Naive thymus-derived CD4-positive, alpha-beta T cell (primary cell): ENCODE measurements at regions not wholly inside any gene's neighbourhood (a gene's known extent, or its start where the extent isn't known, plus 50 kb on each side); places are given as distances from the start of the nearest gene placed in this dataset.

Source experiments
- ATAC-seq: fragments of 150-1000 bp; cut with Tn5 transposase; 2 replicates; pipeline ENCODE4 v1.10.0; 2021; ENCODE audit warnings: mild to moderate bottlenecking, moderate library complexity
- CTCF ChIA-PET: fragments of 350-600 bp; sonication (Branson Sonifier 250); formaldehyde crosslinking; loops from one replicate; lab custom pipeline; 2021; ENCODE audit warnings: antibody characterized with exemption; lab: Charles Lee
- POLR2A ChIA-PET: fragments of 350-600 bp; sonication (Branson Sonifier 250); formaldehyde crosslinking; loops from one replicate; lab custom pipeline; 2021; ENCODE audit warnings: antibody characterized with exemption, inconsistent platforms; lab: Charles Lee
- DNase-seq, 9 donors: peaks; one replicate each; pipeline versions ENCODE4 v3.0.0 to v3.0.0-alpha.2; 2020 to 2022; ENCODE audit warnings: mixed read lengths in 1 of 9
- H3K27ac ChIP-seq: one replicate; pipeline ENCODE4 v1.7.0; 2013; ENCODE audit warnings: mild to moderate bottlenecking, low read depth, low read length, moderate library complexity
- H3K27me3 ChIP-seq, 2 donors: one replicate each; pipeline ENCODE4 v1.7.0; 2013; ENCODE audit warnings: low read length in 2 of 2, mild to moderate bottlenecking in 2 of 2, moderate library complexity in 2 of 2; ENCODE audit not compliant: control insufficient read depth in 2 of 2, insufficient read depth in 2 of 2
- H3K36me3 ChIP-seq, 3 experiments: 1 replicate in 2 of 3; 2 replicates in 1 of 3; pipeline ENCODE4 v1.7.0; 2013; ENCODE audit warnings: low read length in 3 of 3, mild to moderate bottlenecking in 3 of 3, moderate library complexity in 1 of 3; ENCODE audit not compliant: insufficient read depth in 3 of 3, control insufficient read depth in 2 of 3
- H3K4me1 ChIP-seq, 2 donors: one replicate each; pipeline ENCODE4 v1.7.0; 2013; ENCODE audit warnings: low read length in 2 of 2, mild to moderate bottlenecking in 2 of 2, moderate library complexity in 1 of 2; ENCODE audit not compliant: control insufficient read depth in 2 of 2, insufficient read depth in 2 of 2
- H3K4me3 ChIP-seq: 2 replicates; pipeline ENCODE4 v1.7.0; 2013; ENCODE audit warnings: mild to moderate bottlenecking, low read length
- H3K9me3 ChIP-seq, 3 experiments: 1 replicate in 2 of 3; 2 replicates in 1 of 3; pipeline ENCODE4 v1.7.0; 2013; ENCODE audit warnings: low read length in 3 of 3; ENCODE audit not compliant: control insufficient read depth in 2 of 3
- H3K27ac Mint-ChIP-seq, 9 donors: one replicate each; pipeline ENCODE4 v1.8.0; 2020 to 2022; ENCODE audit warnings: mixed read lengths in 9 of 9, mild to moderate bottlenecking in 8 of 9, moderate library complexity in 5 of 9, inconsistent platforms in 2 of 9
- H3K27me3 Mint-ChIP-seq, 5 donors: one replicate each; pipeline ENCODE4 v1.8.0; 2021 to 2022; ENCODE audit warnings: mixed read lengths in 5 of 5, mild to moderate bottlenecking in 1 of 5
- H3K36me3 Mint-ChIP-seq, 5 donors: one replicate each; pipeline ENCODE4 v1.8.0; 2020 to 2022; ENCODE audit warnings: mixed read lengths in 5 of 5, mild to moderate bottlenecking in 3 of 5, inconsistent platforms in 1 of 5
- H3K4me1 Mint-ChIP-seq, 7 donors: one replicate each; pipeline ENCODE4 v1.8.0; 2020 to 2022; ENCODE audit warnings: mixed read lengths in 7 of 7, mild to moderate bottlenecking in 3 of 7, inconsistent platforms in 1 of 7
- H3K4me3 Mint-ChIP-seq, 10 donors: one replicate each; pipeline ENCODE4 v1.8.0; 2020 to 2022; ENCODE audit warnings: mild to moderate bottlenecking in 10 of 10, mixed read lengths in 10 of 10, moderate library complexity in 6 of 10, inconsistent platforms in 2 of 10
- H3K9me3 Mint-ChIP-seq, 11 donors: one replicate each; pipeline ENCODE4 v1.8.0; 2020 to 2022; ENCODE audit warnings: mixed read lengths in 11 of 11, mild to moderate bottlenecking in 4 of 11, inconsistent platforms in 1 of 11, moderate library complexity in 1 of 11
- intact Hi-C, 2 donors: fragments of 100-400 bp; cut with micrococcal nuclease; formaldehyde crosslinking; loops; one replicate each; pipeline ENCODE4 v1.15.1; 2023

GRCh38 chr10:61356354-61356753 is 96.8 kb downstream of the TMEM26 start:
- Mint-ChIP-seq H3K27me3 (peaks cover 0 to 16% (median 4%) of the 10 kb centered on the region in 5 donors), H3K27ac (no peak overlapping the region), H3K4me1 (no peaks in the 10 kb centered on the region), H3K36me3 (no peaks in the 10 kb centered on the region), H3K4me3 (no peak overlapping the region), H3K9me3 (no peaks in the 10 kb centered on the region)
- CTCF ChIA-PET = no interaction called here
- DNase-seq (no peak), ATAC-seq (no peak)
- intact Hi-C loops = no loop called here
- no peaks in the 10 kb centered on the region for H3K36me3 ChIP-seq
- no peak overlapping the region for H3K4me3 ChIP-seq
- no peak overlapping the region for H3K27ac ChIP-seq
- H3K4me1 ChIP-seq = no peaks in the 10 kb centered on the region
- H3K9me3 ChIP-seq = no peaks in the 10 kb centered on the region
- POLR2A ChIA-PET = no interaction called here
- no peaks in the 10 kb centered on the region for H3K27me3 ChIP-seq

GRCh38 chr10:61355211-61355610 is 98.0 kb downstream of the TMEM26 start:
- no peak overlapping the region for H3K4me3 Mint-ChIP-seq
- Histone ChIP-seq H3K9me3 (no peaks in the 10 kb centered on the region), H3K4me1 (no peaks in the 10 kb centered on the region), H3K4me3 (no peak overlapping the region), H3K27me3 (no peaks in the 10 kb centered on the region), H3K36me3 (no peaks in the 10 kb centered on the region), H3K27ac (no peak overlapping the region)
- H3K9me3 Mint-ChIP-seq = no peaks in the 10 kb centered on the region
- POLR2A ChIA-PET = no interaction called here
- no peaks in the 10 kb centered on the region for H3K36me3 Mint-ChIP-seq
- peaks cover 0 to 18% (median 4%) of the 10 kb centered on the region in 5 donors for H3K27me3 Mint-ChIP-seq
- H3K4me1 Mint-ChIP-seq = no peaks in the 10 kb centered on the region
- DNase-seq (no peak), ATAC-seq (no peak)
- intact Hi-C loops = no loop called here
- CTCF ChIA-PET = no interaction called here
- H3K27ac Mint-ChIP-seq = no peak overlapping the region

GRCh38 chr10:61354401-61354975 is 98.7 kb downstream of the TMEM26 start:
- DNase-seq (no peak), ATAC-seq (no peak)
- Histone ChIP-seq H3K36me3 (no peaks in the 10 kb centered on the region), H3K4me1 (no peaks in the 10 kb centered on the region), H3K27me3 (no peaks in the 10 kb centered on the region), H3K4me3 (no peak overlapping the region), H3K9me3 (no peaks in the 10 kb centered on the region), H3K27ac (no peak overlapping the region)
- no peak overlapping the region for H3K27ac Mint-ChIP-seq
- H3K4me3 Mint-ChIP-seq = no peak overlapping the region
- POLR2A ChIA-PET = interaction anchor here (0.6 kb wide), 1 partner anchor 379 kb away, joined by 3 read pairs; no protein-coding TSS in a partner anchor
- H3K9me3 Mint-ChIP-seq = no peaks in the 10 kb centered on the region
- no peaks in the 10 kb centered on the region for H3K36me3 Mint-ChIP-seq
- CTCF ChIA-PET = no interaction called here
- H3K27me3 Mint-ChIP-seq = peaks cover 0 to 18% (median 4%) of the 10 kb centered on the region in 5 donors
- intact Hi-C loops = no loop called here
- H3K4me1 Mint-ChIP-seq = no peaks in the 10 kb centered on the region

GRCh38 chr10:61350794-61351193 is 102.4 kb downstream of the TMEM26 start:
- Mint-ChIP-seq H3K4me3 (no peak overlapping the region), H3K4me1 (no peaks in the 10 kb centered on the region)
- intact Hi-C loops = no loop called here

GRCh38 chr10:61350068-61350467 is 103.1 kb downstream of the TMEM26 start:
- ATAC-seq (no peak), DNase-seq (no peak)
- H3K9me3 ChIP-seq = no peaks in the 10 kb centered on the region
- intact Hi-C loops = no loop called here
- Mint-ChIP-seq H3K27me3 (peaks cover 4 to 18% (median 6%) of the 10 kb centered on the region in 5 donors), H3K36me3 (peaks cover 0 to 4% (median 0%) of the 10 kb centered on the region in 5 donors), H3K4me3 (no peak overlapping the region), H3K27ac (no peak overlapping the region), H3K4me1 (no peaks in the 10 kb centered on the region), H3K9me3 (no peaks in the 10 kb centered on the region)
- POLR2A ChIA-PET = no interaction called here
- H3K36me3 ChIP-seq = no peaks in the 10 kb centered on the region
- no peaks in the 10 kb centered on the region for H3K27me3 ChIP-seq
- CTCF ChIA-PET = no interaction called here
- no peaks in the 10 kb centered on the region for H3K4me1 ChIP-seq
- no peak overlapping the region for H3K4me3 ChIP-seq
- no peak overlapping the region for H3K27ac ChIP-seq

More at GRCh38 chr10:61350794-61351193, 102.4 kb downstream of the TMEM26 start:
- Histone ChIP-seq H3K27me3 (no peaks in the 10 kb centered on the region), H3K36me3 (no peaks in the 10 kb centered on the region), H3K27ac (no peak overlapping the region), H3K4me1 (no peaks in the 10 kb centered on the region), H3K9me3 (no peaks in the 10 kb centered on the region), H3K4me3 (no peak overlapping the region)
- peaks cover 4 to 18% (median 6%) of the 10 kb centered on the region in 5 donors for H3K27me3 Mint-ChIP-seq
- no peaks in the 10 kb centered on the region for H3K9me3 Mint-ChIP-seq
- ATAC-seq (no peak), DNase-seq (no peak)
- H3K27ac Mint-ChIP-seq = no peak overlapping the region
- H3K36me3 Mint-ChIP-seq = peaks cover 0 to 4% (median 0%) of the 10 kb centered on the region in 5 donors
- ChIA-PET POLR2A (no interaction called here), CTCF (no interaction called here)

GRCh38 chr10:61346796-61347413 is 106.3 kb downstream of the TMEM26 start:
- ChIA-PET CTCF (no interaction called here), POLR2A (no interaction called here)
- H3K27ac Mint-ChIP-seq = no peak overlapping the region

GRCh38 chr10:61343796-61344195 is 109.4 kb downstream of the TMEM26 start:
- H3K9me3 ChIP-seq = no peaks in the 10 kb centered on the region
- no peak for ATAC-seq
- Mint-ChIP-seq H3K27ac (no peak overlapping the region), H3K4me1 (peaks cover 2 to 20% (median 14%) of the 10 kb centered on the region in 7 donors), H3K36me3 (peaks cover 0 to 4% (median 0%) of the 10 kb centered on the region in 5 donors), H3K4me3 (no peak overlapping the region), H3K27me3 (peaks cover 0 to 6% (median 3%) of the 10 kb centered on the region in 5 donors), H3K9me3 (peaks cover 0 to 6% (median 0%) of the 10 kb centered on the region in 11 donors)
- ChIA-PET POLR2A (no interaction called here), CTCF (no interaction called here)
- no peak overlapping the region for H3K27ac ChIP-seq
- no peaks in the 10 kb centered on the region for H3K4me1 ChIP-seq
- H3K27me3 ChIP-seq = no peaks in the 10 kb centered on the region
- intact Hi-C loops = no loop called here
- no peak for DNase-seq
- H3K4me3 ChIP-seq = no peak overlapping the region
- no peaks in the 10 kb centered on the region for H3K36me3 ChIP-seq

More at GRCh38 chr10:61346796-61347413, 106.3 kb downstream of the TMEM26 start:
- Mint-ChIP-seq H3K36me3 (peaks cover 0 to 4% (median 0%) of the 10 kb centered on the region in 5 donors), H3K4me1 (peaks cover 2 to 20% (median 14%) of the 10 kb centered on the region in 7 donors), H3K9me3 (peaks cover 0 to 6% (median 0%) of the 10 kb centered on the region in 11 donors), H3K27me3 (peaks cover 3 to 8% (median 6%) of the 10 kb centered on the region in 5 donors), H3K4me3 (no peak overlapping the region)
- no peaks in the 10 kb centered on the region for H3K9me3 ChIP-seq
- H3K27me3 ChIP-seq = no peaks in the 10 kb centered on the region
- intact Hi-C loops = no loop called here
- H3K27ac ChIP-seq = no peak overlapping the region
- H3K4me3 ChIP-seq = no peak overlapping the region
- no peaks in the 10 kb centered on the region for H3K4me1 ChIP-seq
- DNase-seq = no peak
- no peak for ATAC-seq
- H3K36me3 ChIP-seq = no peaks in the 10 kb centered on the region
